Lower lobe of right lung (tissue), 2 donors: ENCODE measurements at regions not wholly inside any gene's neighbourhood (a gene's known extent, or its start where the extent isn't known, plus 50 kb on each side); places are given as distances from the start of the nearest gene placed in this dataset.

Experiments used
- ATAC-seq, 2 donors: fragments of 200-7000 bp; cut with Tn5 transposase; one replicate each; pipeline ENCODE4 v1.9.1; 2020 to 2022; ENCODE audit warnings: mild to moderate bottlenecking in 2 of 2, moderate library complexity in 2 of 2
- DNase-seq: peaks from one replicate; pipeline ENCODE4 v3.0.0-alpha.2; 2020
- H3K27ac ChIP-seq: fragments of 200-600 bp; one replicate; pipeline ENCODE4 v1.8.0; 2022
- H3K27me3 ChIP-seq: fragments of 200-600 bp; one replicate; pipeline ENCODE4 v1.8.0; 2022; ENCODE audit warnings: low read depth
- H3K36me3 ChIP-seq: fragments of 200-600 bp; one replicate; pipeline ENCODE4 v1.8.0; 2022; ENCODE audit warnings: mild to moderate bottlenecking
- H3K4me1 ChIP-seq: fragments of 200-600 bp; one replicate; pipeline ENCODE4 v1.8.0; 2022
- H3K4me3 ChIP-seq: fragments of 200-600 bp; one replicate; pipeline ENCODE4 v1.8.0; 2022; ENCODE audit warnings: mild to moderate bottlenecking
- H3K9me3 ChIP-seq: fragments of 200-600 bp; one replicate; pipeline ENCODE4 v1.8.0; 2022
- intact Hi-C: fragments of 100-400 bp; cut with DNase I; formaldehyde crosslinking; loops from one replicate; pipeline ENCODE4 v1.11.0; 2022
- TF ChIP-seq, protein P1 (sequence below): fragments of 200-600 bp; IDR thresholded peaks from one replicate; pipeline ENCODE4 v1.8.0; 2022; ENCODE audit warnings: antibody characterized with exemption, mild to moderate bottlenecking
- donor health status: DM: no; HTN: yes; CAD: no; lungs with severe emphysema.

DNA sequence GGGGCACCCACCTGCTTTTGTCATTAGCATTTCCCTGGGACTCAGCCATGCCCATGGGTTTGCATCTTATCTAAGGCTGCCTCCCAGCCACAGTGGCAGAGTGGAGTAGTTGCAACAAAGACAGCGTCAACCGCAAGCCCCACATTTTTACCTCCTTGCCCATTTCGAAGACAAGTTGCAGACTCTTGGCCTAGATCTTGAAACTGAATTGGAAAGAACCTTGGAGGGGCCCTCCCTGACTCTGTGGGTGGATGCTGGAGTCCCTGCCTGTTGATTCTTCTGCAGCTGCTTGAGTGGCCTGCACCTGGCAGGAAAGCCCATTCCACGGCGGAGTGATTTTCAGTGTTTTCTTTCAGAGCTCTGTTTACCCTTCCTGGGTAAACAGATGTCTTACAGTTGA is 309.0 kb downstream of the VRK1 start:
- H3K9me3 ChIP-seq, result peaks cover 3% of the 10 kb centered on the region
- H3K4me1 ChIP-seq, result no peaks in the 10 kb centered on the region
- TF ChIP-seq, protein P1, sequence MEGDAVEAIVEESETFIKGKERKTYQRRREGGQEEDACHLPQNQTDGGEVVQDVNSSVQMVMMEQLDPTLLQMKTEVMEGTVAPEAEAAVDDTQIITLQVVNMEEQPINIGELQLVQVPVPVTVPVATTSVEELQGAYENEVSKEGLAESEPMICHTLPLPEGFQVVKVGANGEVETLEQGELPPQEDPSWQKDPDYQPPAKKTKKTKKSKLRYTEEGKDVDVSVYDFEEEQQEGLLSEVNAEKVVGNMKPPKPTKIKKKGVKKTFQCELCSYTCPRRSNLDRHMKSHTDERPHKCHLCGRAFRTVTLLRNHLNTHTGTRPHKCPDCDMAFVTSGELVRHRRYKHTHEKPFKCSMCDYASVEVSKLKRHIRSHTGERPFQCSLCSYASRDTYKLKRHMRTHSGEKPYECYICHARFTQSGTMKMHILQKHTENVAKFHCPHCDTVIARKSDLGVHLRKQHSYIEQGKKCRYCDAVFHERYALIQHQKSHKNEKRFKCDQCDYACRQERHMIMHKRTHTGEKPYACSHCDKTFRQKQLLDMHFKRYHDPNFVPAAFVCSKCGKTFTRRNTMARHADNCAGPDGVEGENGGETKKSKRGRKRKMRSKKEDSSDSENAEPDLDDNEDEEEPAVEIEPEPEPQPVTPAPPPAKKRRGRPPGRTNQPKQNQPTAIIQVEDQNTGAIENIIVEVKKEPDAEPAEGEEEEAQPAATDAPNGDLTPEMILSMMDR, result no peak
- H3K36me3 ChIP-seq, result no peaks in the 10 kb centered on the region
- intact Hi-C loops, result no loop called here
- H3K27me3 ChIP-seq, result peaks cover 5% of the 10 kb centered on the region
- ATAC-seq (no peak), DNase-seq (no peak)
- no peak overlapping the region for H3K27ac ChIP-seq
- no peak overlapping the region for H3K4me3 ChIP-seq

DNA sequence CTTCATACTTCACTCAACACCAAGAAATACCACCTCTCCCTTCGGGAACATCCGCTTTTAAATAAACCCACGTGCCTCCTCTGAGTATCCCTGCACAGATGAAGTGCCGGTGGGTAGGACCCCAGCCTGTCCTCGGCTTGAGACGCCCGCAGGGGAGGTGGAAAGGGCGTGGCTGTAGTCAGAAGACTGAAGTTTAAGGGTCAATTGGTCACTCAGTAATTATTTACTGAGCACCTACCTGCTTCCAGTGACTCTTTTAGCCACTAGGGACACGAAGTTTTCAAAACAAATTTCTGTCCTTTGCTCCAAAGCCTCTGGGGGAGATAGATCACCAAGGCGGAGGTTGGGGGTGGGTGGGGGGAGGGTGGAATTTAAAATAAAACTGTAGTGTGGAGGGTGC is 309.4 kb downstream of the VRK1 start:
- Histone ChIP-seq H3K36me3 (no peaks in the 10 kb centered on the region), H3K4me3 (no peak overlapping the region), H3K4me1 (no peaks in the 10 kb centered on the region), H3K27me3 (peaks cover 5% of the 10 kb centered on the region), H3K9me3 (peaks cover 3% of the 10 kb centered on the region), H3K27ac (no peak overlapping the region)
- TF ChIP-seq, protein P1, result no peak
- intact Hi-C loops, result no loop called here
- DNase-seq, result no peak
- ATAC-seq, result no peak

DNA sequence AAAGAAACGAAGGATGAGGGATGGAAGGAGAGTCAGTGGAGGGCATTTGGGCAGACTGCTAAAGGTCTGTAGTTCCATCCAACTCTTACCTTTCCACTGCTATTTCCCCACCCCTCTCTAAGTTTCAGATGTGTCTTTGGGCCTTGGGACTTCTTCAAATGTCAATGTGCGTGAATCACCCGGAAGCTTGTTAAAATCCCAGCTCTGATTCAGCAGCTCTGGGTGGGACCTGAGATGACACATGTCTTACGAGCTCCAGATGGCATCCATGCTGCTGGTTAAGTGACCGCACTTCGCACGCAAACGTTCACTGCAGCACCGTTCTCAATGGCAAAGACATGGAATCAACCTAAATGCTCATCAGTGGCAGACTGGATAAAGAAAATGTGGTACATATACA is 309.9 kb downstream of the VRK1 start:
- H3K36me3 ChIP-seq, result no peaks in the 10 kb centered on the region
- peaks cover 5% of the 10 kb centered on the region for H3K27me3 ChIP-seq
- no peak for DNase-seq
- H3K4me3 ChIP-seq, result no peak overlapping the region
- intact Hi-C loops, result no loop called here
- TF ChIP-seq, protein P1, result no peak
- peaks cover 3% of the 10 kb centered on the region for H3K9me3 ChIP-seq
- no peak overlapping the region for H3K27ac ChIP-seq
- no peaks in the 10 kb centered on the region for H3K4me1 ChIP-seq
- ATAC-seq, result no peak

DNA sequence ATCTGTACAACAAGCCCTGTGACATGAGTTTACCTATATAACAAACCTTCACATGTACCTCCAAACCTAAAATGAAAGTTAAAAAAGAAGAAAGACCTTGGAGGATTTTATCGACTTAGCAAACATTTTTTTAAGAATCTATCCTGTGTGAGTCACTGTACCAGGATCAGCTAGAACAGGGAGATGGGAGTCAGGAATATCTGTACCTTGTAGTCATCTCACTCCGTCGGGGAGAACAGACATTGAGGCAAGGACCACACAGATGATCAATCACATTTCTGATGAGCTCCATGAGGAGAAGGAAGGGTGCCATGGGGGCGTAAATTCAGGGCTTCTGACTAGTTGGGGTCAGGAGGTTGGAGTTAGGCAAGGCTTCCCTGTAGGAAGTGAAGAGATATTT is 310.6 kb downstream of the VRK1 start:
- H3K4me1 ChIP-seq, result no peaks in the 10 kb centered on the region
- no peaks in the 10 kb centered on the region for H3K36me3 ChIP-seq
- intact Hi-C loops, result no loop called here
- TF ChIP-seq, protein P1, result no peak
- H3K27ac ChIP-seq, result no peak overlapping the region
- peaks cover 3% of the 10 kb centered on the region for H3K9me3 ChIP-seq
- ATAC-seq (no peak), DNase-seq (no peak)
- H3K4me3 ChIP-seq, result no peak overlapping the region
- peaks cover 5% of the 10 kb centered on the region for H3K27me3 ChIP-seq

DNA sequence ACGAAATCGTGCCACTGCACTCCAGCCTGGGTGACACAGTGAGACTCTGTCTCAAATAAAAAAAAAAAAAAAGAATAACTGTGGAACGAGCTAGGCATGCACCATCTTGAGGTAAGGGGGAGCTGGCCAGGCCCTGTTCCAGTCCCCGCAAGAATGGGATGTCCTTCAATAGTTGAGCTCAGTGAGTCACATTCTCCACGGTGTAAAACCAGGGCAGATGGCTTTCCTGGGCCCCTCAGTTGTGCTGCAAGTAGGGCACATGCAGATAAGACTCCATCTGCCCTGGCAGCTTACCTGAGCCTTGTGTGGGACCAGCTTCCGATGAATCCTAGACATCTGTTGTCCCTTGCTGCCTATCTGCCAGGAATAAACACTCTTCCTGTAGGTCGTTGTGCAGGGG is 312.1 kb downstream of the VRK1 start:
- H3K4me3 ChIP-seq, result no peak overlapping the region
- DNase-seq (no peak), ATAC-seq (no peak)
- intact Hi-C loops, result no loop called here
- TF ChIP-seq, protein P1, result no peak
- H3K4me1 ChIP-seq, result no peaks in the 10 kb centered on the region
- H3K27ac ChIP-seq, result no peak overlapping the region
- peaks cover 3% of the 10 kb centered on the region for H3K9me3 ChIP-seq
- H3K36me3 ChIP-seq, result no peaks in the 10 kb centered on the region
- peaks cover 5% of the 10 kb centered on the region for H3K27me3 ChIP-seq

- Histone ChIP-seq H3K4me1 (no peaks in the 10 kb centered on the region), H3K36me3 (no peaks in the 10 kb centered on the region)
- ATAC-seq, result no peak
These were observed 316.2 kb downstream of the VRK1 start for GRCh38 chr14:97113339-97113738.

More at GRCh38 chr14:97113339-97113738, 316.2 kb downstream of the VRK1 start:
- H3K27ac ChIP-seq, result no peak overlapping the region
- peaks cover 3% of the 10 kb centered on the region for H3K9me3 ChIP-seq
- intact Hi-C loops, result no loop called here
- DNase-seq, result no peak
- no peaks in the 10 kb centered on the region for H3K27me3 ChIP-seq
- TF ChIP-seq, protein P1, result no peak
- no peak overlapping the region for H3K4me3 ChIP-seq
